LNCaP clone FGC (cell line): ENCODE measurements at regions not wholly inside any gene's neighbourhood (a gene's known extent, or its start where the extent isn't known, plus 50 kb on each side); places are given as distances from the start of the nearest gene placed in this dataset.

Experiments
- DNase-seq: peaks from one replicate; pipeline ENCODE4 v3.0.0-alpha.2; 2011; ENCODE audit warnings: low read depth
- H3K4me3 ChIP-seq: 2 replicates; pipeline ENCODE4 v1.5.1; 2011; ENCODE audit warnings: mild to moderate bottlenecking, low read depth, low read length, control low read depth
- CTCF ChIP-seq: IDR thresholded peaks from 2 replicates; pipeline ENCODE4 v1.5.1; 2012; ENCODE audit warnings: mild to moderate bottlenecking; ENCODE audit not compliant: control insufficient read depth, insufficient read depth; ENCODE audit errors: extremely low read depth

GRCh38 chr11:110859998-110860397 lies 147.8 kb upstream of the ARHGAP20 start:
- no peak for TF ChIP-seq CTCF
- H3K4me3 ChIP-seq: no peak overlapping the region
- DNase-seq: no peak

- no peak overlapping the region for H3K4me3 ChIP-seq
- DNase-seq: peak; percentile 72
- no peak for TF ChIP-seq CTCF
Observed at GRCh38 chr11:110859240-110859840, 147.1 kb upstream of the ARHGAP20 start.

- H3K4me3 ChIP-seq: no peak overlapping the region
- TF ChIP-seq CTCF: no peak
- DNase-seq: no peak
Observed at GRCh38 chr11:110858547-110858921, 146.3 kb upstream of the ARHGAP20 start.

- no peak for TF ChIP-seq CTCF
- H3K4me3 ChIP-seq: no peak overlapping the region
Observed at GRCh38 chr11:110857892-110858546, 145.8 kb upstream of the ARHGAP20 start.

GRCh38 chr11:110856996-110857812 lies 145.0 kb upstream of the ARHGAP20 start:
- H3K4me3 ChIP-seq: no peak overlapping the region
- DNase-seq: no peak
- TF ChIP-seq CTCF: no peak

More at GRCh38 chr11:110857892-110858546, 145.8 kb upstream of the ARHGAP20 start:
- no peak for DNase-seq

- no peak for TF ChIP-seq CTCF
- H3K4me3 ChIP-seq: no peak overlapping the region
- DNase-seq: no peak
Observed at GRCh38 chr11:110856340-110856739, 144.1 kb upstream of the ARHGAP20 start.
